GM18526 (cell line): ENCODE measurements at regions not wholly inside any gene's neighbourhood (a gene's known extent, or its start where the extent isn't known, plus 50 kb on each side); places are given as distances from the start of the nearest gene placed in this dataset.

Experiments used
- POLR2A ChIP-seq: IDR thresholded peaks from 3 replicates; pipeline ENCODE4 v1.6.1; 2011; ENCODE audit not compliant: insufficient read length; ENCODE audit errors: extremely low read depth

DNA sequence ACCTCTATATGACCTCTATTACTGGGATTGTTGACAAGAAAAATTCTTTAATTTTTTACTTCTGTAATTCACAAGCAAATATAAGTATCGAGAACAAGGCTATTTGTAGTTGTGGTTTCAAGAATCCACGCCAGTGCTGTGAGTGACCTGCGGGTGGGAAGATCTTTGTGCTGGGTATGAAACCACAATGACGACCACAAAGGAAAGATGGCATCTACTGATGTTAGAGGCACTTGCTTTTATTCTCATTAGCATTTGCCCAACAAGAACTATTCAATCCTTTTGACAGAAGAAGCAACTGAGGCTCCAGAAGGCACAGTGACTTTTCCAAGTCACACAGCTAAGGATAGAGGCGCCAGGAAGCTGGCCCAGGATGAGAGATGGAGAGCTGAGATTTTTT lies 1054.9 kb downstream of the TBC1D22A start:
- no peak for TF ChIP-seq POLR2A

DNA sequence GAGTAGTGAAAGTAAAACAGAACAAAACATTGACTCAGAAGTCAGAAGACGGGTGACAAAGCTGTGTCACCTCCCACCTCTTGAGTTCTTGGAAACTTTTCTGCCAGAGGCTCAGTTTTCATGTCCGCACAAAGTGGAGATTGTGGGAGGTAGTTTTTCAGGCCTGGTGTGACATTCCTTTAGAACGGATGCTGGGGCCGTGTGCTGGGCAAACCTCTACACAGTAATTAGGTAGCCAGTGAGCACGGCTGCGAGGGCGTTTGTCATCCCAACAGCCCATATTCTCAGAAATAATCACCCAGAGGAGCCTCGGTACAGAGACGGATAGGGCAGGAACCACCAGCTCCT lies 1054.4 kb downstream of the TBC1D22A start:
- no peak for TF ChIP-seq POLR2A

DNA sequence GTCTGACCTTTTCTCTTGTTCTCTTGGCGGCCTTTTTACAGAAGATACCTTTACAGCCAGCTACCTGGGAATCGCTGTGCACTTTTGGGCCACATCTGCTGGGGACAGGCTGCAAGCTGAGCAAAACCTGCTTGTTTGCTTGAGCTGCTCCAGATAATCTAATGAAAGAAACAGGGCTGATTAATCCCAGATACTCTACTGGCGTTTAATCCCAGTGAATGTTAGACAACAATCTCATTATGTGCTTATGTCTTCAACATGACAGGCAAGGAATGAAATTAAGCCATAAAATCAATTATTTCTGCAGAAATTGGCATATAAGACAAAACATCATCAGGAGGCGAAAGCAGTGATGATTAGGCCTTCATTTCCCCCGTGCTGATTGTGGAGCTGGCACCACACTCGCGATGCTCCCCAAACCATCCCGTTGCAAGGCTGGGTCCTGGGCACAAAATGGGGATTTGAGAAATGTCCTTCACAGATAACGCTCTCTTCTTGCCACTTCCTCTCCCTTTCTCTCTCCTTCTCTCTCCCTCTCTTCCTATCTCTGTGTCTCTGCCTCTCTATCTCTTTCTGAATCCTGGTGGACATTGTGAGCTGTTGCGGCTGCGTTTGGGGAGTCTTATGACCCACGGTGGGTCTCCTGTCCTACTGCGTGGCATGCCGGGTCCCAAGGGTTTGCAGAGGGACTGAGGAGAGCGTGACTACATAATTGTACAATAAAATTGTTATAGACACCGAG lies 1053.8 kb downstream of the TBC1D22A start:
- no peak for TF ChIP-seq POLR2A

DNA sequence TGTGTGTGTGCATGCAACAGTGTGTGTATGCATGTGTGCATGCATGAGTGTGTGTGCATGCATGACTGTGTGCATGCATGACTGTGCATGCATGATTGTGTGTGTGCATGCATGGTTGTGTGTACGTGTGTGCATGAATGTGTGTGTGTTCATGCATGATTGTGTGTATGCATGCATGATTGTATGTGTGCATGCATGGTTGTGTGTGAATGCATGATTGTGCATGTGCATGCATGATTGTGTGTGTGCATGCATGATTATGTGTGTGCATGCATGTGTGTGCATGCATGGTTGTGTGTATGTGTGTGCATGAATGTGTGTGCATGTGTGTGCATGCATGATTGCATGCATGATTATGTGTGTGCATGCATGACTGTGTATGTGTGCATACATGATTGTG lies 1052.0 kb downstream of the TBC1D22A start:
- TF ChIP-seq POLR2A = no peak

DNA sequence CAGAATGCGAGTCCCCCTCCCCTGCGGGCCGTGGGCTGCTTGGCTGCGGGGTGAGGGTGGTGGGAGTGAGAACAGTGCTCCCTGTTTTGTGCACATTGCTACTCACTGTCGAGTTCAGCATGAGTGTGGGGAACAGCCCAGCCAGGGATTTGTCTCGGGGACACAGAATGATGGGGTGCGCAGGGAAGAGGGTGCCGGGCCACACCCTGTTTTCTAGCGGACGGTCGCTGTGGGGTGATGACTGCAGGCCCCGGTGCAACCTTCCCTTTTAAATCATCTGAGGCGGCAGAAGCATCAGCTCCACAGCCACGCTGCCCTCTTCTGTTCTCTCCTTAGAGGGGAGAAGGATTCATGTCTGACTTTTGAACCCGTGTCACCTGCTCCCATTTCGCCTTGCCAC lies 1051.2 kb downstream of the TBC1D22A start:
- TF ChIP-seq POLR2A = no peak

DNA sequence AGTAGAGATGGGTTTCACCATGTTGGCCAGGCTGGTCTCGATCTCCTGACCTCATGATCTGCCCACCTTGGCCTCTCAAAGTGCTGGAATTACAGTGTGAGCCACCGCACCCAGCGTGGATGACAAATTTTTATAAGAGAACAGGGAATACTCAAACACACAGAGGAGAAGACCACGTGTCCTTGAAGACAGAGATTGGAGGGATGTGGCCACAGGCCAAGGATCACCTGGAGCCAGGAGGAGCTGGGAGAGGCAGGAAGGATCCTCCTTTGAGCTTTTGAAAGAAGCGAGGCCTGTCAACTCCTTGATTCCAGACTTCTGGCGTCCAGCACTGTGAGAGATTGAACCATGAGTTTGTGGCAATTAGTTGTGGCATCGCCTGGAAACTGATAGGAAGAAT lies 1049.5 kb downstream of the TBC1D22A start:
- TF ChIP-seq POLR2A = no peak

DNA sequence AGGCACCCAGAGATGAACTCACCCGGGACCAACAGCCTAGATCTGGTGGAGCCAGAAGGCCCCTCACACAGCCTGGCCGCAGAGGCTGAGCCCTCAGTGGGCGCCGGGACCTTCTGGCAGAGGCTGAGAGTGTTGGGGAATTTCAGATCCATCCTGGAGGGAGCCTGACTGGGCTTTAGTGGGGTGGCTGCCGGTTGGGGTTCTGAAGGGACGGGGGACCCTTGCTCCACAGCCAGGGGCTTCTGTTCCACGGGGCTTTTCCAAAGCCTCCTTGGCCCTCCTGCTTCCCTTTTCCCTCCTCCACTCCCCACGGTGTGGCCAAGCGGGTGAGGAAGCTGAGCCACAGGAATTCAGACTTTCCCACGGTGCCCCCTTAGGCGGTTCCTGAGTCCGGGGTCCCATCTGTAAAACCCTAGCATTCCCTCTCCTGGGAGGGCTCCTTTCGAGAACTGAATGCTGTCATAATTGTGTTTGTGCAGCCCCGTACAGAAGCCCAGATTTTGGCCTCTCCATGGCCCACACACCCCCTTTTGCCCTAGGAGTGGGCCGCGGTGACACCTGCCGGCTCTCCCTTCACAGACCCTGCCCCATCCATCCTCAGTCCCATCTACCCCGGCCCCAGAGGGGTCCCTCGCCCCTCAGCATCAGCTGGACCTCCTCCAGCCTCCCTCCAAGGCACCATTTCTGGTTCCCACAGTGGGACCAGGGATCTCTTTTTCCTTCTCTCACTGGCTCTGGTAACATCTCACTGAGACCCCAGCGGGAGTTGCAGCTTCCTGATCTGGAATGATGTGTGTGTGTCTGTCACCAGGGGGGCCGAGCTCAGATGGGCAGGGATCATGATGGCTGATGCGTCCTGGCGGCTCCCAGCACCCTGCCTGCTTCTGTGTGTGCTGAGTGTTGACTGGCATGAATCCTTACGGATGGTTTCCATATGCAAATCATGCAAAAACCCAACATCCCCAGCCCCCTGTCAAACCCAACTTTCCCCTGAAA lies 1048.4 kb downstream of the TBC1D22A start:
- TF ChIP-seq POLR2A = no peak

DNA sequence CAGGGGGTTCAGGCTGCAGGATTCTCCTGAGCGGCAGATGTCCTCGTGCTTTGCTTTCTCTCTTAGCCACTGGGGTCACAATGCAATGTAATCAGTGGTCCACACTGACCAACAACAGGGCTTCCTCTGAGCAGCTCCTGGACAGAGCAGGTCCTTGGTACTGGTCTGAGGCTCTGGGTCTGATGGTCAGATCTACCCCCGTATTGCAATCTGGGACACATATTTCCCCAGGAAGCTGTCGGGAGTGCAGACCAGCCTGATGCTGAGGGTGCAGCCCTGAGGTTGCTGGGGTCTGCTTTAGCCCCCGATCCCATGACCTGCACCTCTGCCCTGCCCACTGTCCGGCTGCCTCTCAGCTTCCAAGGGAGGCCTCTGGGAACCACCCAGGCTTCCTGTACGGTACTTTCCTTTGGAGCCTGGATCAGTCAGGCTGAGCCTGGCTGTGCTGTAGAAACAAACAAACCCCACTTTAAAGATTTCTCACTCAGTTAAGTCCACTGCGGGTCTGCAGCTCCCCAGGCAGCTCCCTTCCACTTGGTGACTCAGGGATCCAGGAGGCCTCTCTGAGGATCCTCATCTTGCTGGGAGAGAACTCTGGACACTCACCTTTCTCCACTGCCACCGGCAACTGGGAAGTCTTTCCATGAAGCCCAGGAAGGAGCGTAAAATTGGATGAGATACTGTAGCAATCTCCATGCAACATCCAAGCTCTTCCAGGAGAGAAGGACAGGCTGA lies 1046.6 kb downstream of the TBC1D22A start:
- no peak for TF ChIP-seq POLR2A

DNA sequence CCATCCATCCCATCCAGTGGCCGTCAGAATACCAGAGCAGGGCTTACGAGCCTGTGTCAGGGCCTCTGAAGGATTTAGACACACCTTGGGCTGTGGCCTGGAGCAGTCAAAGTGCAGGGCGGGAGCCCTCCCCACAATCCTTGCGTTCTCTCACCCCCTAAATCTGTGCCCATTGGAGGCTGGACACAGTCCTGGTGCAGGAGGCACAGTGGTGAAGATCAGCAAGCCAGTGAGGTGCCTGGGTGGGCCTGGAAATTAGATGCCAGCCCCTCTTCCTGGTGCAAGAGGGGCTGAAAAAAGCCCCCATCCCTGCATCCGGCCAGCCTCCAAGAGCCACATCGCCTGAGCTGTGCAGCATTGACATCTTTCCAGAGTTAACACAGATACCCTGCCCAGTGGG lies 1045.8 kb downstream of the TBC1D22A start:
- TF ChIP-seq POLR2A = no peak

DNA sequence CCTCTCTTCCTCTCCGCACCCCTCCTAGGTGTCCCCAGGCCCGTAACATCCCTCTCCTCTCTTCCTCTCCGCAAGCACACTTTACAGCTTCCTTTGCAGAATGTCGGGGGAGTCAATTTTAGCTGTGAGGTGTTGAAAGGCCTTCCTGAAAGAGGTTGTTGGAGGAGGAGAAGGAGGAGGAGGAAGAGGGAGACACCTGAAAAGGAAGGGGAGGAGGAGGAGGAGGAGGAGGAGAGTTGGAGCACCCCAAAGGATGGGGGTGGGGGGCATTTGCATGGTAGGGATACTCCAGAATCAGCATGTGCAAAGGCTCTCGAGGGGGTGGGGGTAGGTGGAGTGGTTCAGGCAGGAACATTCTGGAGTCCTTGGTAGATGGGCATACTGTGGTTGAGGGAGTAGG lies 1045.1 kb downstream of the TBC1D22A start:
- TF ChIP-seq POLR2A = no peak

DNA sequence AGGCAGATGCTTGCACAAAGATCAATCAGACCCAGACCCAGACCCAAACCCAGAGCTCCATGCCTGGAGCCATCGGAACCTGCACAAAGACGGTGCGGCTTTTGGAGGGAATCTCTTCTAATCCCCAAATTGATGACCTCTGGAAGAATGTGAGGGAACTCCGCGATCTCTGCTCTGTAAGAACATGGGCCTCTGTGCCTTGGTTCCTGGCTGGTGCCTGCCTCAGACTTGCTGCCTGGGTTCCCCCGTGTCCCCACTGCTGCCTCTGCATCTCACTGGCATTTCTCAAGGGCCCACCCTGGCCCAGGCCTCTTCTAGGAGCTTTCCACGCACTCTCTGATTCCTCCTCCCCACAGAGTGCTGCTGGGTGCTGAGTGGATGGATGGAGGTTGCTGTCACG lies 1044.4 kb downstream of the TBC1D22A start:
- no peak for TF ChIP-seq POLR2A

DNA sequence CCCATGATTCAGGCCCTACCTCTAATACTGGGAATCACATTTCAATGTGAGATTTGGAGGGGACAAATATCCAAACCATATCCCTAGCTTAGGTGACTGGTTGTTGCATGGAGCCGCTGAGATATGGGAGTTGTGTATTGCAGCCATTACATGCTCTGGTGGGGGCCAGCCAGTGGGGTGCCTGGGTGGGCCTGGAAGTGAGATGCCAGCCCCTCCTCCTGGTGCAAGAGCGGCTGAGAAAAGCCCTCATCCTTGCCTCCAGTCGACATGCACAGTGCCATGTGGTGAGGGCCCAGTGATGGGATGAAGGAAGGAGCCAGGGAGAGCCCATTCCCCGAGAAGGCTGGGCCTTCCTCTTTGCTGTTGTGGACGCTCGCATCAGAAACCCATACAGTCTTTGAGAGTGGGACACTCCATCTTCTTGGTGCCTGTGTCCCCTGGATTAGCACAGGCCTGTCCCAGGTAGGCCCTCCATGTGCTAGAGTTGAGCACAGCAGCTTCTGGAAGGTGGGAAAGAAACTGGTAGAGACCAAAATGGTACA lies 1043.0 kb downstream of the TBC1D22A start:
- TF ChIP-seq POLR2A = no peak

DNA sequence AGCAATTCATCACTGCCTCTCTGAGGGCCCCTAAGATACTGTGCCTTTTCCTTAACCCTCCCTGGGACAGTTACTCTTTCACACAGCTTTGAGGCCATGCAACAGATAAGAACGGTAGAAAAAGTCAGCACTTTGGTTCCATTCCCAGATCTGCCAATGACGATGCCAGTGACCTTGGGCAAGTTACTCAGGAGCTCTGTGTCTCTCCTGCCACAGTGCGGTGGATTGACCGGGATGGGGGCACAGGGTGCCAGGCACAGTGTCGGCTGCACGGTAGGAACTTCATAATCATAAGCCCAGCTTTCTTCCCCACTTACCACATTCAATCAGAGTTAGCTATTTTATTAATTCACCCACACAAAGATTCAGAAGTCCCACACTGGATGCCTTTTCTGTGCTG lies 1041.8 kb downstream of the TBC1D22A start:
- TF ChIP-seq POLR2A = no peak

DNA sequence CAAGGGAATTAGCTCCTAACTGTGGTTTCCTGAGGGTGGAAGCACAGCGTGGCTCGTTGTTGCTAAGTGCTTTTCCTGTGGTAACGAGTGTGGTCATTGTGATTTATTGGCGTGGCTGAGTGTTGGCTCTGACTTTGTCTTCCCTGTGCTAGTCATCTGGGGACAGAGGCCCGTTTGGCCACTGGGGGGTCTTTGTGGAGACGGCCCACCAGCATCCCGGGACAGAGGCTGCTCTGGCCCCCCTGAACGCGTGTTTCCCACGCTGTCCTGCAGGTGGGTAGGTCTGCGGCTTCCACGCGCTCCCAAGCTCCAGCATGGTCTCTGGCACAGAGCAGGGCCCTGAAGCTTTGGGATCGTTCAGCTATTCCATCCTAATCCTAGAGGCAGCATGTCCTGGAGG lies 1040.0 kb downstream of the TBC1D22A start:
- TF ChIP-seq POLR2A = no peak

DNA sequence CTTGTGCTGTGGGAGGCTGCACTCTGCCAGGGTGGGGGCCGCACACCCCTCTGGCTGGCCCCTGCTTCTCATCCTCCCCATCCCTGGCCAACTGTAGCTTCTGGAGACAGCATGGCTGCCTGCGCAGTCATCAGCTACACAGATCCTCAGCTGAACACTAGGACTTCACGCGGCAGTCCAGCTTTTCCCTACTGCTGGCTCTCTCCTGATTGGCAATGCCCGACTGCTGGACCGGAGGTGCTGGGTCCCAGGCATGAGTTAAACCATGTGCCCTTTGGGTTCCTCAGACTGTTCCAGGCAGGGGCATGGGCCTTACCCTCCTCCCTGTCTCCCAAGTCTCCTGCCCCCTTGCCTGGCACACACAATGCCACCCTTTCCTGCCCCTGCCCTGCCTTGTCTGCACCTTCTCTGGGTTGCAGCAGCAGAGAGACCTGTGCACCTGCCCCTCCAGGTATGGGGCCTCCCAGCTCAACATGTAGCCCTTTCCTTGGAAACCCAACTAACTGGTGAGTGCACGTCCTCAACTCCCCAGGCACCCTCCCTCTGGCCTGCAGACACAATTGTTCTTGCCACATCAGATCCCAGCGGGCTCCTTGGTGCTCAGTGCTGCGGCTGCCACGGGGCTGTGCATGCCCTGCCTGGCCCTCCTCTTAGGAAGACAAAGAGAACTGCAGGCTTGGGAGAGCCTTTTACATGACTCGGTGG lies 1039.2 kb downstream of the TBC1D22A start:
- no peak for TF ChIP-seq POLR2A

DNA sequence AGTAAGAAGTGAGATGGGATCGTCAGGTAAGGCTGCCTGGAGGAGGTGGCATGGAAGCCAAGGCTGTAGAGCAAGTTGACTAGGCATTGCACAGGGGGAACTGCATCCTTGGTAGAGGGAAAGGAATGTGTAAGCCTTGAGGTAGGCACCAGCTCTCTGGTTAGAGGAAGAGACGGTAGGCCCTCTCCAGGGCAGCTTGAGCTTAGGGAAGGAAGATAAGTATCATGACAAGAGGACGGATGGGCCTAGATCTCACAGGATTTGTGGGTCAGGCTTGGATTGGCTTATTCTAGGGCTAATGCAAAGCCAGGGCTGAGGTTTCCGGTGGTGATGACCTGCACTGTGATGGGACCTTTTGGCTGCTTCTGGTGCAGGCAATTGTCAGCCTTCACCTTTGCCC lies 1035.8 kb downstream of the TBC1D22A start:
- TF ChIP-seq POLR2A = no peak
